ENCODE measurements at regions not wholly inside any gene's neighbourhood (a gene's known extent, or its start where the extent isn't known, plus 50 kb on each side); places are given as distances from the start of the nearest gene placed in this dataset.
"Not testable (repeated sequence)": the region's sequence is repeated elsewhere in the genome, so short reads cannot be mapped to it uniquely, and the experiment has no call there.

DNA sequence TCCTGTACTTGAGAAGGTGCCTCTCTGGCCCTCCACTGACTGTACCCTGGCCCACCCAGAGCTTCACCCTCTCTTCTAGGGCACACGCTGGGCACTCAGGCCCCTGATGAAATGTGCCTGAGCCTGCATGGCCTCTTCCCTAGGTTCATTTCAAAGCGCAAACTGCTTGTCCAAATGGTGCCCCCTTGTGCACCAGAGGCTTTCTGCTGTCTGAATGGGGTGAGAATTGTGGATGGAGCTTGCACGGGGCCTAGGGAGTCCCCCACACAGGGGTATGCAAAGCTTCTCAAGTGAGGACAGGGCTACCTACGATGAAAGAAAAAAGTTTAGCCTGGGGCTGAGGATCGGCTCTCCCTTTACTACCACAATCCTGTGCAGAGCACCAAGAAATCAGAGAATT is 116.9 kb upstream of the ZNF337 start:
- not testable (repeated sequence) for DNase-seq (ENCODE audit: low read depth, low spot score)

DNA sequence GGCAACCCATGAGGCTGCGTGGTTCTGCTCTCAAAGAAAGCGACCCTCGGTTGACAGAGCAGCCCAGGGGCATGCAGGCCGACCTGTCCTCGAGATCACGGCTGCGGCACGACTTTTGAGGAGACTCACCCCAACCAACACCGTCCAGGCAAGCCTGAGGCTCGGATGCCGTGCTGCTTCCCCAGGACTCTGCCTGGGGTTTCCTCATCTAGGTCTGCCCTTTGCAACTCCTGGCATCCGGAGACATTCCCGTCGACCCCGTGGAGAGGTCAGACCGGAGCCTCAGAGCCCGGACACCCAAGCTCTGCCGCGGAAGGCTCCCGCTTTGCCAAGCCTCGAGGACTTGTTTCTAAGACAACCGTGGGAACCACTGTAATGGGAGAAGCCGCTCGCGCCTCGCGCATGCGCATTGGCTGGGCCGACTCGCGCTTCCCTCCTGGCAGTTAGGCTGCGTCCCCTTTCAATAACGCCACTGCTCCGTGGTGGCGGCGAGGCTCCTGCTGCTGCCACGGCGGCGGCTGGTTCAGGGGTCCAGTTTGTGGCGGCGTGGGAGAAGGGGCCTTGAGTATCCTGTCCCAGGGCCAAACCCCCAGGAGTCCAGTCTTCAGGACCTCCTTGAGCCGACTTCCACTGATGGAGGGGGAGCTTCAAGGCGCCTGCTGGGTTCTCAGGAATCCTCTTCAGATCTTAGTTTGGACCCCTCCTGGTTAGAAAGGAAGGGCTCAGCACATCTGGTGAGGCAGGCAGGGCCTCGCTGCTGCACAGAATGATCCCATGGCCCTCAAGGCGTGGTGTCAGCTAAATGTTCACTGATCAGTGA is 101.7 kb upstream of the ZNF337 start:
- DNase-seq (ENCODE audit: low read depth, low spot score): not testable (repeated sequence)

DNA sequence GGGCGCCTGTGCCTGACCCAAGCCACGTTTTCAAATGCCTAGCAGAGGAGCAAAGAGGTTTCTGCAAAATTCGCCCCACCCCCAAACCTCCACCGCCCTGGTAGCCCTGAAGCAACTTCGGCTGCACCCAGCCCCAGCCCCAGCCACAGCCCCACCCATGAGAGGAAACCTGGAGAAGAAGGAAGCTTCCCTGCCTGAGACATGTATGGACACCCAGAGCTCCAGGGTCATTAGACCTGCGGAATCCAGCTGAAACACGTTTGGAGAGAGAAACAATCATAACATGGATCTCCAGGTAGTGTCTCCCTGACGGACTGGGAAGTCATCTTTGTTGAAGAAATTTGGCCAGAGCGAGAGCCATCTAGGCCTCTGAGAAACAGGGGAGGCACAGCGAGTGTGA is 100.4 kb upstream of the ZNF337 start:
- not testable (repeated sequence) for DNase-seq (ENCODE audit: low read depth, low spot score)

DNA sequence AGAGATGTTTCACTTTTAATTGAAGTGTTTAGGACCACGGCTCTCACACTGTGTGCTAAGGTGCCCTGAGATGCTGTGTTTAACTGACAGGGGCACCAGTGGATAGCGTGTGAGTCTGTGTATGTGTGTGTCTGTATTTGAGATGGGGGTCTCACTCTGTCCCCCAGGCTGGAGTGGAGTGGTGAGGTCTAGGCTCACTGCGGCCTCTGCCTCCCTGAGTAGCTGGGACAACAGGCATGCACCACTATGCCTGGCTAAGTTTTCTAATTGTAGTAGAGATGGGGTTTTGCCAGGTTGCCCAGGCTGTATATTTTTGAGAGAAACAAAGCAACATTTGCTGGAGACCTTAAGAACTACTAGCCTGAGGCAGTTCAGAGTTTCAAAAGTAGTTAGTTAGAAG is 80.6 kb upstream of the ZNF337 start:
- not testable (repeated sequence) for DNase-seq (ENCODE audit: low read depth, low spot score)

DNA sequence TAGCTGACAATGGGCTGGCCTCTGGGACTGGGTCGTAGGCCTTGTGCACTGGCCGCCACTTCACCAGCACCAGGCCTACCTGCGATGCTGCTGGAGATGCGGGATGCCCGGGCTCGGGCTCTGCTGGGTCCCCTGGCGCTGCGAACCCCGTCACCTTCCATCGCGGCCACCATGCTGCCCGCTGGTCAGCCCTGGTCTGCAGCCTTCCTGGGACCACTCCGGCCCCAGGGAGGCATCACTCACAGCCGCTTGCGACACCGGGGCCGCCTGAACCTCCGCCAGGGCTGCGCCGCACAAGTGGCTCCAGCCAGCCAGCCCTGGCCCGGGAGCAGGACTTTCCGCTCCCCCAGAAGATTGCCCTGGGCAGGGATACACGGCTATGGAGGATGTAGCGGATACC is 78.1 kb upstream of the ZNF337 start:
- not testable (repeated sequence) for DNase-seq (ENCODE audit: low read depth, low spot score)

GRCh38 chr20:25774203-25774602 is 77.5 kb upstream of the ZNF337 start:
- not testable (repeated sequence) for DNase-seq (ENCODE audit: low read depth, low spot score)

GRCh38 chr20:25772437-25772836 is 75.8 kb upstream of the ZNF337 start:
- DNase-seq (ENCODE audit: low read depth, low spot score): not testable (repeated sequence)

DNA sequence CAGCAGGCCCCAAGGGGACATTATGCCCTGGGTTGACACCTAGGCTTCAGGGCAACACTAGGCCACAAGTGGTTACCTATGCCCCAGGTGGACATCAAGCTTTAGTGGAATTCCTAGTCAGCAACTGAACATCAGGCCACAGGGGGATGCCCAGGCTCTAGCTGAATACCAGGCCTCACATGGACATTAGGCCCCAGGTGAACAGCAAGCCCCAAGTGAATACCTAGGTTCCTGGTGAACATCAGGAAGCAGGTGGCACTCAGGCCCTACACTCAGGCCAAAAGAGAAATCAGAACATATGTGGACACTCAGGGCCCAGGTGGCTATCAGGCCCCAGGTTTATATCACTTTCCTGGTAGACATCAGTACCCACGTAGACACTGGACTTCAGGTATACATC is 75.2 kb upstream of the ZNF337 start:
- DNase-seq (ENCODE audit: low read depth, low spot score): not testable (repeated sequence)

DNA sequence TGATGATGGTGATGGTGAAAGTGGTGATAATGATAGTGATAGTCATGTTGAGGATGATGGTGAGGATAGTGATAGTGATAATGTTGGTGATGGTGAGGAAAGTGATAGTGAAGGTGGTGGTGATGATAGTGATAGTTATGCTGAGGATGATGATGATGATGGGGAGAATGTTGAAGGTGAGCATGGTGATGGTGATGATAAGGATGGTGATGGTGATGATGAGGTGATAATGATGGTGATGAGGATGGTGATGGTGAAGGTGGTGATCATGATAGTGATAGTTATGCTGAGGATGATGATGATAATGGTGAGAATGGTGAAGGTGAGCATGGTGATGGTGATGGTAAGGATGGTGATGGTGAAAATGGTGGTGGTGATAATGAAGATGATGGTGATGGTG is 64.9 kb upstream of the ZNF337 start:
- DNase-seq (ENCODE audit: low read depth, low spot score): no peak

DNA sequence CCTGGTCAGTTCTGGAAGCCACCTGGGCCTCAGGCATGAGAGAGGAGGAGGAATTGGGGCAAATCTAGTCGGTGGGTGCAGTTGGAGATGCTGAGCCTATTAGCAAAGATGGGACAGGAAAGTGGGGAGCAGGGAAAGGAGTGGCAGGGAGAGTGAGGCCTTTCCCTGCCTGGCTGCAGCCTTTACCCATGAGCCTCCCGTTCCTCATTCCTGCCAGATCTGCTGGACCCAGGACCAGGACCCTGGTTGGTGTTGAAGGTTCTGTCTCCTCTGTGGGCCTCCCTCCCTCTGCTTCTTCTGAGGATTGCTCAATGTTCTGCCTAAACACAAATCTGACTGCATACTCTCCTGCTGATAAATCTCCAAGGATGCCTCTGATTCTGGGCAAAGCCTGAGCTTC is 64.4 kb upstream of the ZNF337 start:
- DNase-seq (ENCODE audit: low read depth, low spot score): not testable (repeated sequence)

GRCh38 chr20:25750765-25751696 is 54.4 kb upstream of the ZNF337 start:
- DNase-seq (ENCODE audit: low read depth, low spot score): no peak

DNA sequence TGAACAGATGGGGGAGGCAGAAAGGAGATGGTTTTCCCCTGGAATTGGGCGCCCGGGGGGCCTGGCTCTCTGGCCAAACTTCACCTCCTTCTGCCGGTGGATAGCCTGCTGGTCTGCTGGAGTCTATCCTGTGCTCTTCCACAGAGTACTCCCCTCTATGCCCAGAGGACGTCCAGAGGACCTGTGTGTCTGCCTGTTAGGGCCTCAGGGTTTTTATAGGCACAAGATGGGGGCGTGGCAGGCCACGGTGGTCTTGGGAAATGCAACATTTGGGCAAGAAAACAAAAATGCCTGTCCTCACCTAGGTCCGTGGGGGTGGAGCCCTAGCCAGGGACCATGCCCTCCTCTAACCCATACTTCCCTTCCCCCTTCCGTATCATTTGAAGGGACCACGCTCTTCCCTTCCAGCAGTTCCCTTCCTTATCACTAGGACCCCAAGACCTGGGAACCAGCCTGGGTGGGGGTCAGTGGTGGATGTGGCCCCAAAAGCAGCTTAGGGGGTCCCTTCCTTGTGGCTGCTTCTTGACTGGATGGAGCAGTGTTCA is 53.6 kb upstream of the ZNF337 start:
- DNase-seq (ENCODE audit: low read depth, low spot score): no peak

- DNase-seq (ENCODE audit: low read depth, low spot score): no peak
Observed at GRCh38 chr20:25749649-25750048, 53.0 kb upstream of the ZNF337 start.

Data from smooth muscle cell of the brain vasculature (primary cell).